SK-N-SH treated with all-trans-retinoic acid at 6 μM for 48 hours (cell line): ENCODE measurements at regions not wholly inside any gene's neighbourhood (a gene's known extent, or its start where the extent isn't known, plus 50 kb on each side); places are given as distances from the start of the nearest gene placed in this dataset.

ENCODE experiments used
- ATAC-seq: fragments of 200-7000 bp; cut with Tn5 transposase; 3 replicates; pipeline ENCODE4 v1.9.1; 2020; ENCODE audit warnings: mild to moderate bottlenecking, moderate library complexity
- ARNTL ChIP-seq: fragments of 450-650 bp; formaldehyde crosslinking; IDR thresholded peaks from 2 replicates; pipeline ENCODE4 v1.5.0; 2020; ENCODE audit warnings: low read depth, mild to moderate bottlenecking, moderate library complexity, borderline replicate concordance
- BACH2 ChIP-seq: fragments of 250-450 bp; sonication (Bioruptor Pico); IDR thresholded peaks from 2 replicates; pipeline ENCODE4 v1.9.0; 2021; ENCODE audit warnings: mild to moderate bottlenecking, borderline replicate concordance
- CREB5 ChIP-seq: fragments of 250-450 bp; sonication (Bioruptor Pico); IDR thresholded peaks from 2 replicates; pipeline ENCODE4 v1.5.1; 2020; ENCODE audit warnings: low read depth, mild to moderate bottlenecking, moderate library complexity
- CSRNP3 ChIP-seq: fragments of 250-450 bp; sonication (Bioruptor Pico); IDR thresholded peaks from 2 replicates; pipeline ENCODE4 v1.5.1; 2021; ENCODE audit warnings: mild to moderate bottlenecking, moderate library complexity
- ESRRG ChIP-seq: fragments of 250-450 bp; sonication (Bioruptor Pico); IDR thresholded peaks from 2 replicates; pipeline ENCODE4 v1.6.1; 2021; ENCODE audit warnings: mild to moderate bottlenecking
- GLIS3 ChIP-seq: fragments of 250-450 bp; sonication (Bioruptor Pico); IDR thresholded peaks from 2 replicates; pipeline ENCODE4 v1.5.0; 2020; ENCODE audit warnings: mild to moderate bottlenecking, moderate library complexity
- OSR1 ChIP-seq: fragments of 250-450 bp; sonication (Bioruptor Pico); IDR thresholded peaks from 2 replicates; pipeline ENCODE4 v1.8.0; 2022; ENCODE audit warnings: moderate library complexity, mild to moderate bottlenecking, inconsistent platforms
- POU6F1 ChIP-seq: fragments of 250-450 bp; sonication (Bioruptor Pico); IDR thresholded peaks from 2 replicates; pipeline ENCODE4 v1.8.0; 2021; ENCODE audit warnings: low read depth, mild to moderate bottlenecking, moderate library complexity, borderline replicate concordance
- PPARA ChIP-seq: fragments of 250-450 bp; sonication (Bioruptor Pico); IDR thresholded peaks from 2 replicates; pipeline ENCODE4 v1.5.0; 2020; ENCODE audit warnings: mild to moderate bottlenecking, borderline replicate concordance
- SNAI2 ChIP-seq: fragments of 250-450 bp; sonication (Bioruptor Pico); IDR thresholded peaks from 2 replicates; pipeline ENCODE4 v1.5.0; 2020; ENCODE audit warnings: mild to moderate bottlenecking, moderate library complexity
- TCF4 ChIP-seq: fragments of 250-450 bp; sonication (Bioruptor Pico); IDR thresholded peaks from 2 replicates; pipeline ENCODE4 v1.8.0; 2021; ENCODE audit warnings: mild to moderate bottlenecking, moderate library complexity, borderline replicate concordance
- TOX ChIP-seq: fragments of 250-450 bp; sonication (Bioruptor Pico); IDR thresholded peaks from 2 replicates; pipeline ENCODE4 v1.8.0; 2021; ENCODE audit warnings: mild to moderate bottlenecking, moderate library complexity, borderline replicate concordance
- ZC3H10 ChIP-seq: fragments of 250-450 bp; sonication (Bioruptor Pico); IDR thresholded peaks from 2 replicates; pipeline ENCODE4 v1.5.1; 2021; ENCODE audit warnings: mild to moderate bottlenecking, moderate library complexity
- ZFP3 ChIP-seq: fragments of 250-450 bp; sonication (Bioruptor Pico); IDR thresholded peaks from 2 replicates; pipeline ENCODE4 v1.5.0; 2020; ENCODE audit warnings: mild to moderate bottlenecking, moderate library complexity
- ZNF565 ChIP-seq: fragments of 450-650 bp; formaldehyde crosslinking; conservative IDR thresholded peaks from 2 replicates; pipeline ENCODE4 v1.5.0; 2020; ENCODE audit warnings: low read depth, mild to moderate bottlenecking, moderate library complexity
- ZNF70 ChIP-seq: fragments of 450-650 bp; formaldehyde crosslinking; IDR thresholded peaks from 2 replicates; pipeline ENCODE4 v1.5.0; 2020; ENCODE audit warnings: mild to moderate bottlenecking, moderate library complexity
- ZNF8 ChIP-seq: fragments of 450-650 bp; formaldehyde crosslinking; IDR thresholded peaks from 2 replicates; pipeline ENCODE4 v1.5.0; 2020; ENCODE audit warnings: mild to moderate bottlenecking, moderate library complexity
- TF ChIP-seq, protein P1 (sequence below): fragments of 250-450 bp; sonication (Bioruptor Pico); IDR thresholded peaks from 2 replicates; pipeline ENCODE4 v1.5.0; 2020; ENCODE audit warnings: mild to moderate bottlenecking, moderate library complexity

- no peak for TF ChIP-seq POU6F1 (CRISPR knock-in tag)
- no peak for TF ChIP-seq GLIS3
- no peak for TF ChIP-seq BACH2
- no peak for TF ChIP-seq ESRRG
- TF ChIP-seq ZFP3 (CRISPR knock-in tag) = no peak
- no peak for TF ChIP-seq ZC3H10 (CRISPR knock-in tag)
Observed at GRCh38 chr1:218750216-218750970, 405.3 kb downstream of the TGFB2 start (continued).

DNA sequence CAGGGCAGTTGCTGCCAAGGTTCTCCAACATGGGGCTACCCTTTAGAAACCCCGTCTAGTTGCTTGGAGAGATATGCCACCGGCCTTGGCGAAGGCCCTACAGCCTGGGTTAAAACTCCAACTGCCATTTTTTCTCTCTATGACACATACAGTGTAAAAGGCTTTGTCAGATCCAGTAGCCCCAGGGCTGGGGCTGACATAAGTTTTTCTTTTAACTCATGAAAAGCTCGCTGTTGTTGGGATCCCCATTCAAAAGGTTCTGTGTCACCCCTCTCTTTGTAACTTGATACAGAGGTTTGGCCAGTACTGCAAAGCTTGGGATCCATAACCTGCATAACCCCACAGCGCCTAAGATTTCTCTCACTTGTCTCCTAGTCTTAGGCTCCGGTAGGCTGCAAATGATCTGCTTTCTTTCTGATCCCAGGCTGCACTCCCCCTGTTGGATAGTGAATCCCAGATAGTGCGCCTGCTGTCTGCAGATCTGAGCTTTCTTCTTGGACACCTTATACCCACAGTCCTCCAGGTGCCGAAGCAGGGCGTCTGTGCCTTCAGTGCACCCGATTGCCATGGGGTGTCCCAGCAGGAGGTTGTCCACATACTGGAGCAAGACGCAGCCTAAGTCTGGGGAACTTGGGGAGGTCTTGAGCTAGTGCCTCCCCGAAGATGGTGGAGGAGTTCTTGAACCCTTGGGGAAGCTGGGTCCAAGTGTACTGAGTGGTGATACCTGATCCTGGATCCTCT lies 406.2 kb downstream of the TGFB2 start:
- ATAC-seq = no peak

DNA sequence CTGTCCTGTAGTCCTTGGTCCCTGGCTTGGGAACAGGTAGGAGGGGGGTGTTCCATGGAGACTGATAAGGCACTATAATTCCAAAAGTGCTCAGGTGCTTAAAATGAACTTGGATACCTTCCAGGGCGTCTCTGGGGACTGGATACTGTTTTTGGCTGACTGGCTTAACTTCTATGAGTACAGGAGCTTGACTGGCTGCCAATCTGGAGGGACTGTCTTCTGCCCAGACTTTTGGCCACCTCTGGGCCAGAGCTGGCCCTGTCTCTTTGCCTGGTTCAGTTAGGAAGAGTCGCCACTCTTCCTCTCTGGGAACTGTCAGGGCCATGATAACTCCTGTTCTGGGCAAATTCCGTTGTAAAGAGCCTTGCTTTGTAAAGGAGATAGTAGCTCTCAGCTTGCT lies 407.0 kb downstream of the TGFB2 start:
- no peak for ATAC-seq
- TF ChIP-seq ZFP3 (CRISPR knock-in tag) = no peak
- TF ChIP-seq ZNF70 (CRISPR knock-in tag) = no peak
- no peak for TF ChIP-seq ZC3H10 (CRISPR knock-in tag)
- TF ChIP-seq OSR1 (CRISPR knock-in tag) = no peak

More for the DNA sequence above, 406.2 kb downstream of the TGFB2 start:
- no peak for TF ChIP-seq ZC3H10 (CRISPR knock-in tag)
- no peak for TF ChIP-seq TCF4 (CRISPR knock-in tag)
- no peak for TF ChIP-seq ZNF565 (CRISPR knock-in tag)
- no peak for TF ChIP-seq ZNF8 (CRISPR knock-in tag)
- TF ChIP-seq BACH2 = no peak

- ATAC-seq = no peak
- no peak for TF ChIP-seq CSRNP3 (CRISPR knock-in tag)
- TF ChIP-seq, all 23 proteins: peak for 0
Observed at GRCh38 chr1:218754477-218754876, 409.3 kb downstream of the TGFB2 start.

GRCh38 chr1:218755128-218755527 lies 410.0 kb downstream of the TGFB2 start:
- TF ChIP-seq ARNTL (CRISPR knock-in tag) = no peak
- TF ChIP-seq, protein P1, sequence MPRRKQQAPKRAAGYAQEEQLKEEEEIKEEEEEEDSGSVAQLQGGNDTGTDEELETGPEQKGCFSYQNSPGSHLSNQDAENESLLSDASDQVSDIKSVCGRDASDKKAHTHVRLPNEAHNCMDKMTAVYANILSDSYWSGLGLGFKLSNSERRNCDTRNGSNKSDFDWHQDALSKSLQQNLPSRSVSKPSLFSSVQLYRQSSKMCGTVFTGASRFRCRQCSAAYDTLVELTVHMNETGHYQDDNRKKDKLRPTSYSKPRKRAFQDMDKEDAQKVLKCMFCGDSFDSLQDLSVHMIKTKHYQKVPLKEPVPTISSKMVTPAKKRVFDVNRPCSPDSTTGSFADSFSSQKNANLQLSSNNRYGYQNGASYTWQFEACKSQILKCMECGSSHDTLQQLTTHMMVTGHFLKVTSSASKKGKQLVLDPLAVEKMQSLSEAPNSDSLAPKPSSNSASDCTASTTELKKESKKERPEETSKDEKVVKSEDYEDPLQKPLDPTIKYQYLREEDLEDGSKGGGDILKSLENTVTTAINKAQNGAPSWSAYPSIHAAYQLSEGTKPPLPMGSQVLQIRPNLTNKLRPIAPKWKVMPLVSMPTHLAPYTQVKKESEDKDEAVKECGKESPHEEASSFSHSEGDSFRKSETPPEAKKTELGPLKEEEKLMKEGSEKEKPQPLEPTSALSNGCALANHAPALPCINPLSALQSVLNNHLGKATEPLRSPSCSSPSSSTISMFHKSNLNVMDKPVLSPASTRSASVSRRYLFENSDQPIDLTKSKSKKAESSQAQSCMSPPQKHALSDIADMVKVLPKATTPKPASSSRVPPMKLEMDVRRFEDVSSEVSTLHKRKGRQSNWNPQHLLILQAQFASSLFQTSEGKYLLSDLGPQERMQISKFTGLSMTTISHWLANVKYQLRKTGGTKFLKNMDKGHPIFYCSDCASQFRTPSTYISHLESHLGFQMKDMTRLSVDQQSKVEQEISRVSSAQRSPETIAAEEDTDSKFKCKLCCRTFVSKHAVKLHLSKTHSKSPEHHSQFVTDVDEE (CRISPR knock-in tag) = no peak
- TF ChIP-seq CREB5 (CRISPR knock-in tag) = no peak
- TF ChIP-seq PPARA (CRISPR knock-in tag) = no peak
- no peak for TF ChIP-seq POU6F1 (CRISPR knock-in tag)
- TF ChIP-seq OSR1 (CRISPR knock-in tag) = no peak
- no peak for TF ChIP-seq ZNF70 (CRISPR knock-in tag)
- TF ChIP-seq TOX (CRISPR knock-in tag) = no peak
- no peak for TF ChIP-seq TCF4 (CRISPR knock-in tag)
- TF ChIP-seq CSRNP3 (CRISPR knock-in tag) = no peak
- no peak for TF ChIP-seq SNAI2 (CRISPR knock-in tag)
- TF ChIP-seq, all 23 proteins: peak for 0
- ATAC-seq = no peak
